T-helper 1 cell (primary cell): ENCODE measurements at regions not wholly inside any gene's neighbourhood (a gene's known extent, or its start where the extent isn't known, plus 50 kb on each side); places are given as distances from the start of the nearest gene placed in this dataset.
"Not testable (repeated sequence)": the region's sequence is repeated elsewhere in the genome, so short reads cannot be mapped to it uniquely, and the experiment has no call there.

Source experiments
- DNase-seq, 5 donors: peaks; one replicate each; pipeline ENCODE4 v3.0.0-alpha.2; 2012 to 2020

- no peak for DNase-seq
Observed at GRCh38 chr2:47295131-47295980, 73.8 kb upstream of the EPCAM start.

- no peak for DNase-seq
Observed at GRCh38 chr2:47293976-47294375, 75.1 kb upstream of the EPCAM start.

- no peak for DNase-seq
Observed at GRCh38 chr2:47288864-47289263, 80.2 kb upstream of the EPCAM start.

- no peak for DNase-seq
Observed at GRCh38 chr2:47283659-47284058, 85.5 kb upstream of the EPCAM start.

GRCh38 chr2:47282621-47283272 is 86.4 kb upstream of the EPCAM start:
- DNase-seq, result no peak

- DNase-seq, result not testable (repeated sequence)
Observed at GRCh38 chr2:47279525-47279924, 89.6 kb upstream of the EPCAM start.

GRCh38 chr2:47277987-47278386 is 91.1 kb upstream of the EPCAM start:
- no peak for DNase-seq

- DNase-seq, result no peak
Observed at GRCh38 chr2:47277187-47277586, 91.9 kb upstream of the EPCAM start.

- DNase-seq, result no peak
Observed at GRCh38 chr2:47276061-47276460, 93.0 kb upstream of the EPCAM start.

- DNase-seq, result no peak
Observed at GRCh38 chr2:47274054-47274782, 94.9 kb upstream of the EPCAM start.

- DNase-seq, result no peak
Observed at GRCh38 chr2:47272905-47273758, 96.0 kb upstream of the EPCAM start.

GRCh38 chr2:47272031-47272864 is 95.9 kb upstream of the CALM2 start:
- peak; percentile 13 to 48 (median 37) for DNase-seq

- no peak for DNase-seq
Observed at GRCh38 chr2:47271054-47272000, 95.0 kb upstream of the CALM2 start.

- DNase-seq, result no peak
Observed at GRCh38 chr2:47270421-47270820, 94.1 kb upstream of the CALM2 start.

- no peak for DNase-seq
Observed at GRCh38 chr2:47269316-47270232, 93.3 kb upstream of the CALM2 start.

GRCh38 chr2:47267711-47268086 is 91.4 kb upstream of the CALM2 start:
- DNase-seq, result no peak

GRCh38 chr2:47266939-47267710 is 90.8 kb upstream of the CALM2 start:
- DNase-seq, result no peak

- DNase-seq, result no peak
Observed at GRCh38 chr2:47265751-47266231, 89.5 kb upstream of the CALM2 start.
